ENCODE measurements at regions not wholly inside any gene's neighbourhood (a gene's known extent, or its start where the extent isn't known, plus 50 kb on each side); places are given as distances from the start of the nearest gene placed in this dataset.

GRCh38 chr20:60676011-60676410 lies 576.0 kb upstream of the CDH4 start:
- H3K27me3 ChIP-seq (ENCODE audit: control insufficient read depth, insufficient read depth), result no peaks in the 10 kb centered on the region
- DNase-seq, result no peak

DNA sequence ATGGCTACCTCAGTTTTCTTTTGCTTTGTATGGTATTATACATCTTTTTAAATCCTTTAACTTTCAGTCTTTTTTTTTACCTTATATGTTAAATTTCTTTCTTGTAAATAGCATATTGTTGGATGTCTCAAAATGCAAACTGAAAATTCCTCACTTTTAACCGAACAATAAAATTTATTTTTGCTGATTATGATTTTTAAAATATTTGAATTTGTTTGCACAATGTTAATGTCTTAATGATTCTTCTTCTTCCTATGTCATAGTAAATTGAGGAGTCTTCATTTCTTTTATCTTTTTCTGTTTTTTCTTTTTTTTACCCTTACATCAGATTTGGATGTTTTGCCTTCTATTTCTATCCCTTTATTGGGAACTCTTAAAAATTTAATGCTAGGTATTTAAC lies 574.2 kb upstream of the CDH4 start:
- DNase-seq, result no peak
- Histone ChIP-seq H3K27ac (ENCODE audit: low read length) (no peak overlapping the region), H3K4me3 (ENCODE audit: low read length) (no peak overlapping the region), H3K9me3 (ENCODE audit: control insufficient read depth, low read length) (peaks cover 4% of the 10 kb centered on the region), H3K4me1 (ENCODE audit: control insufficient read depth, insufficient read depth, low read length) (no peaks in the 10 kb centered on the region), H3K27me3 (ENCODE audit: control insufficient read depth, insufficient read depth) (no peaks in the 10 kb centered on the region)
- ATAC-seq, result no peak
- WGBS, result 82% methylated on average over 1 of the region's 1 CpG
- intact Hi-C loops (cut with DNase I), result no loop called here

More at GRCh38 chr20:60676011-60676410, 576.0 kb upstream of the CDH4 start:
- H3K4me1 ChIP-seq (ENCODE audit: control insufficient read depth, insufficient read depth, low read length), result no peaks in the 10 kb centered on the region
- intact Hi-C loops (cut with DNase I), result no loop called here
- H3K27ac ChIP-seq (ENCODE audit: low read length), result no peak overlapping the region
- no peak for ATAC-seq
- H3K9me3 ChIP-seq (ENCODE audit: control insufficient read depth, low read length), result peaks cover 2% of the 10 kb centered on the region
- no peak overlapping the region for H3K4me3 ChIP-seq (ENCODE audit: low read length)

DNA sequence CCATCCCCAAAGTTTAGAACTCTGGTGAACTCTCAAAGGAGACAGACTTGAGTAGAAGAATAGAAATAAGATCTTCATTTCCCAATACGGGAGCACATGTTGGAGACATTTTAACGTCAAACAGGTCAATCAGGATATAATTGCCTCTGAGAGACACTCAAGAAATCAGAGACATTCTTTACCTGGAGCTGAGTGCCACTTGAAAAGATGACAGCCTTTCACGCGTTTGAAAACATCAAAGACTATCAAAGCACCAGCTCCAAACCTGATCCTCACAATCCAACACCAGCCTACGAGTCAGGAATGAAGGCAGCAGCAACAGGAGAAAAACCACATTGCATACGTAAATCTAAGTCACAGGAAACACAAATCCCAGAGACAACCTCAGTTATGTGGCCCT lies 571.5 kb upstream of the CDH4 start:
- intact Hi-C loops (cut with DNase I), result no loop called here
- no peak overlapping the region for H3K4me3 ChIP-seq (ENCODE audit: low read length)
- no peak overlapping the region for H3K27ac ChIP-seq (ENCODE audit: low read length)
- H3K4me1 ChIP-seq (ENCODE audit: control insufficient read depth, insufficient read depth, low read length), result no peaks in the 10 kb centered on the region
- 65% methylated on average over 6 of the region's 6 CpGs for WGBS
- no peak for DNase-seq
- H3K9me3 ChIP-seq (ENCODE audit: control insufficient read depth, low read length), result peaks cover 4% of the 10 kb centered on the region
- no peak for ATAC-seq
- no peaks in the 10 kb centered on the region for H3K27me3 ChIP-seq (ENCODE audit: control insufficient read depth, insufficient read depth)

DNA sequence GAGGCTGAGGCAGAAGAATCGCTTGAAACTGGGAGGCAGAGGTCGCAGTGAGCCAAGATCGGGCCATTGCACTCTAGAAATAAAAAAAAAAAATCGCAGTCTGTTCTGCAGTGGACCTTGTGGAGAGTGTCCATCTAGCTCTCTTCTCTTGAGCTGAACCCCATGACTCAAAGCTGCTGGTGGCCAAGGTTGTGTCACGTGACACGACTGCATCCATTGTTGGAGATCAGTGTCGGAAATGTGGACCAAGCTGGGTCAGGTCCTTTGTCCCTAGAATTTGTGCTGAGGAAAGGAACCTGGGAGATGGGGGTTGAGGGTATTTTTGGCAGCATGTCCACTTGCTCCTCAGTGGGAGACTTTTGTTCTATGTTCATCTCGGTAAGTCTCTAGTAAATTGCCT lies 564.8 kb upstream of the CDH4 start:
- intact Hi-C loops (cut with DNase I), result no loop called here
- Histone ChIP-seq H3K4me3 (ENCODE audit: low read length) (no peak overlapping the region), H3K4me1 (ENCODE audit: control insufficient read depth, insufficient read depth, low read length) (no peaks in the 10 kb centered on the region), H3K27ac (ENCODE audit: low read length) (no peak overlapping the region), H3K9me3 (ENCODE audit: control insufficient read depth, low read length) (peaks cover 2% of the 10 kb centered on the region), H3K27me3 (ENCODE audit: control insufficient read depth, insufficient read depth) (peaks cover 3% of the 10 kb centered on the region)
- 90% methylated on average over 8 of the region's 8 CpGs for WGBS
- ATAC-seq (no peak), DNase-seq (no peak)

GRCh38 chr20:60690771-60691170 lies 561.3 kb upstream of the CDH4 start:
- intact Hi-C loops (cut with DNase I), result no loop called here
- Histone ChIP-seq H3K4me3 (ENCODE audit: low read length) (no peak overlapping the region), H3K27me3 (ENCODE audit: control insufficient read depth, insufficient read depth) (peaks cover 3% of the 10 kb centered on the region), H3K27ac (ENCODE audit: low read length) (no peak overlapping the region), H3K4me1 (ENCODE audit: control insufficient read depth, insufficient read depth, low read length) (no peaks in the 10 kb centered on the region), H3K9me3 (ENCODE audit: control insufficient read depth, low read length) (no peaks in the 10 kb centered on the region)
- DNase-seq (no peak), ATAC-seq (no peak)
- 52% methylated on average over 3 of the region's 3 CpGs for WGBS

- 59% methylated on average over 4 of the region's 4 CpGs for WGBS
- intact Hi-C loops (cut with DNase I), result no loop called here
- Histone ChIP-seq H3K27me3 (ENCODE audit: control insufficient read depth, insufficient read depth) (peaks cover 3% of the 10 kb centered on the region), H3K9me3 (ENCODE audit: control insufficient read depth, low read length) (no peaks in the 10 kb centered on the region), H3K4me1 (ENCODE audit: control insufficient read depth, insufficient read depth, low read length) (no peaks in the 10 kb centered on the region), H3K4me3 (ENCODE audit: low read length) (no peak overlapping the region), H3K27ac (ENCODE audit: low read length) (no peak overlapping the region)
- DNase-seq (no peak), ATAC-seq (no peak)
Observed at GRCh38 chr20:60691966-60692615, 560.0 kb upstream of the CDH4 start.

DNA sequence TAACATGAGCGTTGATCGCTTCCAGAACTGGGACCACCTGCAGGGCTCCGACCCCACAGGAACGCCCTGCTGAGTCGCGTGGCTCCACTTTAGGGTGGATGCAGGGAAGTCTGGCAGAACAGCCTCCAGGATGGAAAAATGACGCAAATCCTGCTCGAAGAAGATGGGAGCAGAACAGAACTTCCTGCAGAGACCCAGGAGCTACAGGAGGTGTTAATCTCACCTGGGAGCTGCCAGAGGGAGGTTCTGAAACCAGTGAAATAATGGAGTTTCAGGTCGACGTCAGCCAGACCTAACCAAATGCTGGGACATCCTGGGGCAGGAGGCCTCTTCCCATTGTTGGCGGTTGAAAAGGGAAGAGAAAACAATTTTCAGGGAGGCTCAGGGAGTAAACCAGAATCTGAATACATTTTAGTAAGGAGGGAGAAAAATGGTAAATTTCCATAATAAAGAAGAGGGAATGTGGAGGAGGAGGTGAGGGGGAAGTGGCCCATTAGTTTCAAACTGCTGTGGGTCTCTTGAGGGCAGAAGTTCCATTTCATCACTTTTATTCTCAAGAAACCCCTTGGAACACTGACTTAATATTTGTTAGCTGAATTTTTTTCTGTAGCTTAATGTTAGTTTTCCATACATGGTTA lies 558.4 kb upstream of the CDH4 start:
- intact Hi-C loops (cut with DNase I), result no loop called here
- WGBS, result 33% methylated on average over 11 of the region's 11 CpGs
- Histone ChIP-seq H3K4me3 (ENCODE audit: low read length) (no peak overlapping the region), H3K9me3 (ENCODE audit: control insufficient read depth, low read length) (no peaks in the 10 kb centered on the region), H3K27me3 (ENCODE audit: control insufficient read depth, insufficient read depth) (peaks cover 3% of the 10 kb centered on the region), H3K27ac (ENCODE audit: low read length) (no peak overlapping the region), H3K4me1 (ENCODE audit: control insufficient read depth, insufficient read depth, low read length) (no peaks in the 10 kb centered on the region)
- ATAC-seq (no peak), DNase-seq (no peak)

- Histone ChIP-seq H3K4me1 (ENCODE audit: control insufficient read depth, insufficient read depth, low read length) (no peaks in the 10 kb centered on the region), H3K4me3 (ENCODE audit: low read length) (no peak overlapping the region), H3K27ac (ENCODE audit: low read length) (no peak overlapping the region), H3K27me3 (ENCODE audit: control insufficient read depth, insufficient read depth) (no peaks in the 10 kb centered on the region), H3K9me3 (ENCODE audit: control insufficient read depth, low read length) (no peaks in the 10 kb centered on the region)
- intact Hi-C loops (cut with DNase I), result no loop called here
- ATAC-seq (no peak), DNase-seq (no peak)
- WGBS, result 87% methylated on average over 1 of the region's 1 CpG
Observed at GRCh38 chr20:60694763-60695162, 557.3 kb upstream of the CDH4 start.

DNA sequence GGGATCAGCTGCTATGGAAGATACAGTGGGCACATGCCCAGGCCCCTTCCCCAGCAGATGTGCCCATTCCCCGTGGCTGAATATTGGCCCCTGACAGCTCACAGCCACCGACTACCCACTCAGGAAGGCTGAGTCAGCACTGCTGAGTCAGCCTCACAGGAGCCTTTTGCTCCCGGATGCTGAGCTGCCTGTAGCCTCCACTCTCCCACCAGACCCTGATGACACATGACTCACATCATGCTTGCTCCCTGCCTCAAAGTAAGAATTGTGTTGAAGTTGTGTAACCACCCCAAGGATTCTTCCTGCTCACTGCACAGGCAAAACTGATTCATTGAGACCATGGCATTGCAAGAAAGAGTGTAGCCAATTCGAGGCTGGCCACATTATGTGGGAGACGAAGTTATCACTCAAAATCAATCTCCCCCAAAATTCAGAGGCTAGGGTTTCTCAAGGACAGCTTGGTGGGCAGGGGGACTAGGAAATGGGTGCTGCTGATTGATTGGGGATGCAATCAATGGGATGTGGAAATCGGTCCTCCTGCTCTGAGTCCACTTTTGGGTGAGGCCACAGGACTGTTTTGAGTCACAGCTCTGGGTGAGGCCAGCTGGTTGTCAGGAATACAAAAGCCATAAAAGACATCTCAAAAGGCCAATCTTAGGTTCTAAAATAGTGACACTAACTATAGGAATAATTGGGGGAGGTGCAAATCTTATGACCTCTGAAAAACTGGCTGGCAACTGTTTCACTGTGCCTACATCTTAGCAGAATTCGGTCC lies 556.6 kb upstream of the CDH4 start:
- intact Hi-C loops (cut with DNase I), result no loop called here
- Histone ChIP-seq H3K27me3 (ENCODE audit: control insufficient read depth, insufficient read depth) (no peaks in the 10 kb centered on the region), H3K4me1 (ENCODE audit: control insufficient read depth, insufficient read depth, low read length) (no peaks in the 10 kb centered on the region), H3K9me3 (ENCODE audit: control insufficient read depth, low read length) (no peaks in the 10 kb centered on the region), H3K27ac (ENCODE audit: low read length) (no peak overlapping the region), H3K4me3 (ENCODE audit: low read length) (no peak overlapping the region)
- 65% methylated on average over 7 of the region's 7 CpGs for WGBS
- DNase-seq (no peak), ATAC-seq (no peak)

DNA sequence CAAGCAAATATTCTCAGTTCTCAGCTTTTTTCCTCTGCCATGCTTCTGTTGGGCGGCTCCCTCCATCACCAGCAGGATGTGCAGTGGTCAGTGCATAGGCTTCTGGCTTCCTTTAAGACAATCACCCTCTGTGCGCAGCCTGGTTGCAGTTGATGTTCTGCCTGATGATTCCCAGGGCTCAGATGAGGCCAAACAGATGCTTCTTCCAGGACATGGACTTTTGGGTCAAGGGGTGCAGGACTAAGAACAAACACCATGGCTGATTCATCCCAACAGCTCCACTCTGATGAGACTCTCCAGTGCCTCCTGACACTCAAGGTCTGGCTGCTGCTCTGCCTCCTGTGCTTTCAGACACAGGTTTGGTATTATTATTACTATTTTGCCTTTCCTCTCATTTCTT lies 554.8 kb upstream of the CDH4 start:
- intact Hi-C loops (cut with DNase I), result no loop called here

DNA sequence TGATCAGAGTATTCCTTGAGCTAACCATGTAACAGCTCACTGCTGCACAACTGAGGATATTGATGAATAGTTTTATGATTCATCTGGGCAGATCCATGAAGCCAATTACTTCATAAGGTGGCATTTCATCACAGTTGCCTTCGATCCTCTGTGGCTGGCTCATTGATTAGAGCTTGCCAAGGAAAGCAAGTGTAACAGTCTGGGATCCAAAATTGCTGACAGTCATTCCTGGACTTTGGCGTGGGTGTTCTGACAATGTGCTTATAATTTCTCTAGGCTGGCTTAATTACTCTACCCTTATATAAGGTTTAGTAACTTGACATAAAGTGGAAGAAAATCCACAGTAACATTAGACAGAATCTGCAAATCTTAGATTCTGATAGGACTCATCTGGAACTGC lies 551.3 kb upstream of the CDH4 start:
- Histone ChIP-seq H3K9me3 (ENCODE audit: control insufficient read depth, low read length) (no peaks in the 10 kb centered on the region), H3K27me3 (ENCODE audit: control insufficient read depth, insufficient read depth) (no peaks in the 10 kb centered on the region), H3K27ac (ENCODE audit: low read length) (no peak overlapping the region), H3K4me3 (ENCODE audit: low read length) (no peak overlapping the region), H3K4me1 (ENCODE audit: control insufficient read depth, insufficient read depth, low read length) (no peaks in the 10 kb centered on the region)
- DNase-seq (no peak), ATAC-seq (no peak)
- WGBS, result 73% methylated on average over 2 of the region's 2 CpGs
- intact Hi-C loops (cut with DNase I), result no loop called here

More for the DNA sequence above, 554.8 kb upstream of the CDH4 start:
- no peaks in the 10 kb centered on the region for H3K27me3 ChIP-seq (ENCODE audit: control insufficient read depth, insufficient read depth)
- no peak for DNase-seq
- H3K27ac ChIP-seq (ENCODE audit: low read length), result no peak overlapping the region
- no peak overlapping the region for H3K4me3 ChIP-seq (ENCODE audit: low read length)
- ATAC-seq, result no peak
- WGBS, result 75% methylated on average over 2 of the region's 2 CpGs
- no peaks in the 10 kb centered on the region for H3K4me1 ChIP-seq (ENCODE audit: control insufficient read depth, insufficient read depth, low read length)
- no peaks in the 10 kb centered on the region for H3K9me3 ChIP-seq (ENCODE audit: control insufficient read depth, low read length)

Measured in right cardiac atrium (tissue), 5 donors.